Bronchial epithelial cell (primary cell): ENCODE measurements at regions not wholly inside any gene's neighbourhood (a gene's known extent, or its start where the extent isn't known, plus 50 kb on each side); places are given as distances from the start of the nearest gene placed in this dataset.

Experiments used
- DNase-seq: peaks from one replicate; pipeline ENCODE4 v3.0.0-alpha.2; 2010; ENCODE audit warnings: low read depth
- FAIRE-seq: peaks from 2 replicates; lab custom pipeline; 2011; peaks lifted over from hg19 to GRCh38; lab: Jason Lieb, UNC
- H3K27me3 ChIP-seq: 2 replicates; pipeline ENCODE4 v1.5.1; 2011; ENCODE audit warnings: low read length; ENCODE audit not compliant: control insufficient read depth, insufficient read depth
- H3K36me3 ChIP-seq: 2 replicates; pipeline ENCODE4 v1.5.1; 2011; ENCODE audit warnings: low read length; ENCODE audit not compliant: control insufficient read depth, insufficient read depth
- H3K4me3 ChIP-seq: 2 replicates; pipeline ENCODE4 v1.5.1; 2011; ENCODE audit warnings: mild to moderate bottlenecking, low read depth, low read length, control low read depth
- TF ChIP-seq, protein P1 (sequence below): IDR thresholded peaks from 2 replicates; pipeline ENCODE4 v1.5.1; 2011; ENCODE audit warnings: mild to moderate bottlenecking, moderate library complexity, low read length, control low read depth, inconsistent platforms; ENCODE audit not compliant: insufficient read depth, severe bottlenecking

DNA sequence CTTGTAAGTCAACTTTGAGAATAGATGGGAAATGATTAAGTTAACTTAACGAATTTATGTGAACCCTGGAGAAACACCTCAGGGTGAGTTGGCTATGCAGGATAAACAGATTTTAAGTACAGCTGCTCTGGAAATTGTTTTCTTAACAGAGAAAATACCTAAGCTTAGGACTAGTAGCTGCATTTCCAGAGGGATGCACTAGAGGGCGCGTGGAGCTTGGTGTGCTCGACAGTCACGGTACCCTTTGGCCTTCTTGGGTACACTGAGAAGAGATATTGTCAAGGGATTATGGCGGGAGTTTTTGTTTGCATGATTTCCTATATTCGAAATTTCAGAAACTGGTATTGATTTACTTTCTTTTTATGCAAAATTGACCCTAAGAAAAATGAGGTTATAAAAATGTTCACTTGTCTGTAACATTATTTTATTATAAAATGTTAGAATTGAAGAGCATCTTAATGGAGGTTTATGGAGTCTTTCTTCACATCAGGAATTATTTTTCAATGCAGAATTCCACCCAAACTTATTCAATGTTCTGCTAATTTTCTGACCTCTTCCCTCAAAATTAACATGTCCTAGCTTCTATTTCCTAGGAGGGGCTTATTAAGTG is 58.4 kb upstream of the MYO3A start:
- TF ChIP-seq, protein P1, sequence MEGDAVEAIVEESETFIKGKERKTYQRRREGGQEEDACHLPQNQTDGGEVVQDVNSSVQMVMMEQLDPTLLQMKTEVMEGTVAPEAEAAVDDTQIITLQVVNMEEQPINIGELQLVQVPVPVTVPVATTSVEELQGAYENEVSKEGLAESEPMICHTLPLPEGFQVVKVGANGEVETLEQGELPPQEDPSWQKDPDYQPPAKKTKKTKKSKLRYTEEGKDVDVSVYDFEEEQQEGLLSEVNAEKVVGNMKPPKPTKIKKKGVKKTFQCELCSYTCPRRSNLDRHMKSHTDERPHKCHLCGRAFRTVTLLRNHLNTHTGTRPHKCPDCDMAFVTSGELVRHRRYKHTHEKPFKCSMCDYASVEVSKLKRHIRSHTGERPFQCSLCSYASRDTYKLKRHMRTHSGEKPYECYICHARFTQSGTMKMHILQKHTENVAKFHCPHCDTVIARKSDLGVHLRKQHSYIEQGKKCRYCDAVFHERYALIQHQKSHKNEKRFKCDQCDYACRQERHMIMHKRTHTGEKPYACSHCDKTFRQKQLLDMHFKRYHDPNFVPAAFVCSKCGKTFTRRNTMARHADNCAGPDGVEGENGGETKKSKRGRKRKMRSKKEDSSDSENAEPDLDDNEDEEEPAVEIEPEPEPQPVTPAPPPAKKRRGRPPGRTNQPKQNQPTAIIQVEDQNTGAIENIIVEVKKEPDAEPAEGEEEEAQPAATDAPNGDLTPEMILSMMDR: peak; percentile 81
- FAIRE-seq (no peak), DNase-seq (peak; percentile 53)
- Histone ChIP-seq H3K27me3 (no peaks in the 10 kb centered on the region), H3K4me3 (no peak overlapping the region), H3K36me3 (no peaks in the 10 kb centered on the region)

DNA sequence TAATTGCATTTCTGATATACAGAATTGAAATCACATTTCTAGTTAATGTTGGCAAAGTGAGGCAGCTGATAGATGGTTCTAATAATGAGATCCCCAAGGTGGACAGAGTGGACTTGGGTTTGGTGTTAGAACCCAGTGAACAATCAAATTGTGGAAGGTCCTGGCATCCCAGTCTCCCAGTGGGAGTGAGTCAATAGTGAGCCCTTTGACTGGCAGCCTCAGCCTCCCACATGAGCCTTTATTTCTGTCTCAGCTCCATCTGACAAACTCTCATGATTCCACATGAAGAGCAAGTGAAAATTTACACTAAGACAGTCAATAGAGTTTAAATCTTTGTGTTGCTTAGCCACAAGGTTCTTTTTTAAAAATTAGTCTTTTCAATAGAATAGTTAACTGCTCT is 56.7 kb upstream of the MYO3A start:
- DNase-seq: no peak
- H3K4me3 ChIP-seq: no peak overlapping the region
- H3K27me3 ChIP-seq: no peaks in the 10 kb centered on the region
- H3K36me3 ChIP-seq: no peaks in the 10 kb centered on the region
- TF ChIP-seq, protein P1: no peak
- no peak for FAIRE-seq
